ENCODE measurements at regions not wholly inside any gene's neighbourhood (a gene's known extent, or its start where the extent isn't known, plus 50 kb on each side); places are given as distances from the start of the nearest gene placed in this dataset.
A peak's percentile ranks its signal among the peaks of the same experiment; 100 is the strongest.

DNA sequence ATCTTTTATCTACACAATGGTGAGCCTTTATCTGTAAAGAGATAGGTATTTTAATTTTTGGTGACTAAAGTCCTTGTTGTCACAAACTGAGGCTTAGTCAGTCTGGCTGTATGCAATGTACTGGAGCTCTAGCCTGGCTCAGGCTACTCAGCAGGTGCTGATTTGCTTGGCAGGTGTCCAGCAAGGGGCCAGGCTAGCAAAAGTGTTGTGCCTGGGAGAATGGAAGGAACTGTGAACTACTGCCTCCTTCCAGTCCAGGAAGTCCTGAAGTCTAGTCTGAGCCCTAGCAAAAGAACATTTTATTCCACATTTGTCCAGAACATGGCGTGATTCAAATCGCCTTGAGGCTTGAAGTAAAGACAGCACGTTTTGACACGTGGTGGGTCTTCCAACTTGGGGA lies 260.5 kb downstream of the CCDC85A start:
- peak in 1 of 2 experiments; percentile 33 for DNase-seq

- no peak for DNase-seq
These were observed 264.7 kb downstream of the CCDC85A start for GRCh38 chr2:56448403-56449001.

DNA sequence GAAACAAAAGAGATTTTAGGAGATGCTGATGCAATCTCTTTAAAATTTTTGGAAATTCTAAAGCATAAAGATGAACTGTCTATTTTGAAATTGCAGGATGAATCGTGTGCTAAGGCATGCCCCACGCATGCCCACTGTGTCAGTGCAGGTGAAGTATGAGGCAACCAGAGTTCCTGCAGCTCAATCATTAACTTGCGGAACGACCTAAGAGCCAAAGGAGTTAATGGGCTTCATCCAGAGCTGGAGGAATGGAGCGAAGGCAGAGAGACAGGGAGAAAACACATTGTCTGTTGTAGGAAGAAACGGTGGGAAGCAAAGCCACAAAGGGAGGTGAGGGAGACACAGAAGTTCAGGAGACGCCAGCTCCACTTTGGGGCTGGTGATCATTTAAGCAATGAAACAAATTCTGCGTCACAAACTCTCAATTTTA lies 265.2 kb downstream of the CCDC85A start:
- DNase-seq, result no peak

DNA sequence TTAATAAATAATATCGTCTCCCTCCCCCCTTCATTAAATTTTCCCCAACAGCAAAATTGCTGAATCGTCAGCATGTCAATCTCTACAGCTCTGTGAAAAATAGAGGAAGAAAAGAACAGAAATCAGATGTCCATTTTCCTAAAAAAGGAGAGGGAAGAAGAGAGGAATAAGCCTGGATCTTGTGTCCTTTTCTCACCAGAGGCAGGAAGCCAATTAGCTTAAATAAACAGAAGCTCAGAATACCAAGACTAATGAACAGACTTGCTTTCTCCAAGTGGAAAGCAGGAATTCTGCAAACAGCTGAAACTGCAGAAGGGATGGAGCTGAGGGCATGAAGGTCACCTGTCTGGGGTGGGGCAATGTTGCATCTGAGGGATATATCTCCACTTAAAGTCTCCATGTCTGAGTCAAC lies 265.7 kb downstream of the CCDC85A start:
- no peak for DNase-seq

GRCh38 chr2:56450047-56450446 lies 266.3 kb downstream of the CCDC85A start:
- DNase-seq, result no peak

- DNase-seq, result no peak
These were observed 267.0 kb downstream of the CCDC85A start for GRCh38 chr2:56450772-56451171.

DNA sequence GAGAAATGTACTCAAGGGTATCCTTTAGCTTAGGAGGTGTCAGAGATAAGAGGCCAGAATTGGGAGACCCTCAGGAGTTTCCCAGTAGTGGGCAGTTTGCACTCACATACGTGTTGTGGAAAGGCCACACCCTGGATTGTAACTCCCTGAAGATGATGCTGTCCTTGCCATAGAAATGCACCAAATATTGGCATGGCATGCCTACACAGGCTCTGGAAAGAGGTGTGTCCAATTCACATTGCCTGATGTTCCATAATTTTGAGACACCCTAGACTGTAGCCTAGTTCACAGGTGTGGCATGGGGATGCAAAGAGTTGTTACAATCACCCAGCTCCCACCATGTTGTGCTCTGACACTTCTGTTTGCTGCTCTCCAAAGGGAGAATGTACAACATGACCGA lies 271.9 kb downstream of the CCDC85A start:
- no peak for DNase-seq

- no peak for DNase-seq
These were observed 273.0 kb downstream of the CCDC85A start for GRCh38 chr2:56456791-56457190.

DNA sequence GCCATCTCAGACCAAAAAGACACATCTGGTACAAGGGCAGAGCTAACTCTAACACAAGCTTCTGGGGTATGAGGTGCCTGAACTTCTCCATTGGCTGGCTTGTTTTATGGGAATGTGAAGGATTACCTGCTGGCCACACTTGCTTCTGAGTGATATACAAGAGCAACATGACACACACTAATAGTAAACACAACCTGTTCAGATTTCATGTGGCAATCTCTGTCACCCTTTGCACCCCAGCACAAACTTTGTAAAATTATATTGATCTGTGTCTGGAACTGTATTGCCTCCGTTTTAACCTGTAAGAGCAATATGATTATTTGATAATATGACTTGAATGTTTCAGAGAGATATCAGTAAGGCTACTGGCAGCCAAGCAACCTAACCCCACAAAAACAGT lies 276.7 kb downstream of the CCDC85A start:
- DNase-seq, result no peak

GRCh38 chr2:56464066-56464465 lies 280.3 kb downstream of the CCDC85A start:
- no peak for DNase-seq

- DNase-seq, result no peak
These were observed 280.8 kb downstream of the CCDC85A start for GRCh38 chr2:56464613-56465012.

- no peak for DNase-seq
These were observed 281.7 kb downstream of the CCDC85A start for GRCh38 chr2:56465491-56465890.

DNA sequence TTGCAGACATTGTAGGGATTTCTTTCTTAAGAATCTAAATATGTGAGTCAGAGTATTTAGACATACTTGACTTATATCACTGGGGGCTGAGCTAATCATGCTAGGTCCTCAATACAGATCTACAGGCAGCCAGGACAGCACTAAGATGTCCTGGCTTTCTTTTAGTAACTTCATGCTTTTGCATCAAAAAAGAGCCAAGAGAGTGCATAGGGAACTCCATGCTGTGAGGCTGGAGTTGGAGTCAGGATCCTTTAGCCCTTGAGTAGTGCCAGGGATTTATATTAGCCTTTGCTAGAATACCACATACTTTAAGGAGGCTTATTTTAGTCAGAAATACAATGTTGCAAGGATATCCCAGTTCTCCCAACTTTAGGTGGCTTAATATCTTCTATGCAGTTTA lies 289.7 kb downstream of the CCDC85A start:
- DNase-seq, result no peak

DNA sequence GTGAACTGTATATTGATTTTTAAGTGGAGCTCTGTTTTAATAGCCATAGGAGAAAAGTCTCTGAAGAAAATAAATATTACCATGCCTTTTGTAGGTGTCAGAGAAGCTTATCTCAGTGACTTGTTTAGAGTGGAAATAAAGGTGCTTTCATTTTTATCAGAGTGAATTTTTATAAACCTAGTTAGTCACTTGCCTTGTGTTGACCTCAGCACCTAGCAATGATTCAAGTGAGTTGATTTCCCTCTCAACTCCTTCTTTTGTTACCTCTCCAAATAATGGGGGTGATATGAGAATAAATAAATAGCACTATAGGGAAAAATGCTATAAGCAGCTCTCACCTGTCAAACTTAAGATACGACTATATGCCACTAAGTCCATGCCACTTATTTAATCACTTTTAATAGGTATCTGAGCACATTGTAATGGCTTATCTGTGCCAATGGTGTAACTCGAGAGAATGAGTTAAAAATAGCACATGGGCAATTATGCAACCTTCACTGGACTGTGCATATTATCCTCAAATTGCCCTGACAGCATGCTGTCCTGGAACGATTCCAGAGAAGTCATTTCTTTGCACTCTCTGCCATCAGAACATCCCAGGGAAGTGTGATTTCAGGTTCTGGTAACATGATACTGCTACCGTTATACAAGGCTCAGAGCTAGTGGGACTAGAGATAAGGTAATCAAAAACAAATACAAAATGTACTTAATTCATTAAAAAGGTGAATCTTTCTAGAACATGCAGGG lies 290.8 kb downstream of the CCDC85A start:
- peak; percentile 68 to 70 for DNase-seq

GRCh38 chr2:56475191-56475590 lies 291.4 kb downstream of the CCDC85A start:
- no peak for DNase-seq

DNA sequence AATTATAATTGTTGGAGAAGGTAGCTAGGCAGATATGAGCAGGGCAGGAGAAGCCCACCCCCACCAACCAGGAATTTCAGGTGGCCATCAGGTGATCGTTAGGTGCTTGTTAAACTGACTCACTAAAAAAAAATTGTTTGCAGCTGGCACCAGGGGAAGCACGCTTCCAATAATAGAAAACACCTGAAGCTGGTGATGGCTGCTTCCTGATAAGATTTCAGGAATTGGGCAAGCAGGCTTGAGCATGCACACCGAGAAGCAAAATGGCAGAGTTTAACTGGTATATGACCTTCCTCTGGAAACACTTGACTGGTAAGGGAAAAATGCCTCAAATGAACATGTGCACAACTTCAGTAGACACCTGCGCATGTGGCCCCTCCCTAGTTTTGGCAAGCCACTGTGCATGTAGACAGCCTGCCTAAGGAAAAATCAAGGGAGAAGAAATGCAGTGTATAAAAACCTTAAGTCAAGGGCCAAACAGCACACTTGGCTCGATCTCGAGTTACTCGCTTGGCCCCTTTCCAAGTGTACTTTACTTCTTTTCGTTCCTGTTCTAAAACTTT lies 292.8 kb downstream of the CCDC85A start:
- DNase-seq, result peak; percentile 5 to 14

DNA sequence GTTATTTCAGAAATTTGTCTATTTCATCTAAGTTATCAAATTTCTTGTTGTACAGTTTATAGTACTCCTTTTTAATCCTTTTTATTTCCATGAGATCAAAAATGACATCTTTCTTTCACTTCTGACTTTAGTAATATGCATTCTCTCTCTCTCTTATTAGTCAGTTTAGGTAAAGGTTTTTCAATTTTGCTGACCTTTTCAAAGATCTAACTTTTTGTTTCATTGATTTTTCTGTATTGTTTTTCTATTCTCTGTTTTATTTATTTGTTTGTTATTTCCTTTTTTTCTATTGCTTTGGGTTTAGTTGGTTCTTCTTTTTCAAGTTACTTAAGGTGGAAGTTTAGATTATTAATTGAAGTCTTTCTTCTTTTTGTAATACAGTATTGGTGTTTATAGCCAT lies 294.2 kb downstream of the CCDC85A start:
- DNase-seq, result no peak

GRCh38 chr2:56483081-56483480 lies 299.3 kb downstream of the CCDC85A start:
- DNase-seq, result no peak

GRCh38 chr2:56484906-56485305 lies 301.1 kb downstream of the CCDC85A start:
- no peak for DNase-seq

DNA sequence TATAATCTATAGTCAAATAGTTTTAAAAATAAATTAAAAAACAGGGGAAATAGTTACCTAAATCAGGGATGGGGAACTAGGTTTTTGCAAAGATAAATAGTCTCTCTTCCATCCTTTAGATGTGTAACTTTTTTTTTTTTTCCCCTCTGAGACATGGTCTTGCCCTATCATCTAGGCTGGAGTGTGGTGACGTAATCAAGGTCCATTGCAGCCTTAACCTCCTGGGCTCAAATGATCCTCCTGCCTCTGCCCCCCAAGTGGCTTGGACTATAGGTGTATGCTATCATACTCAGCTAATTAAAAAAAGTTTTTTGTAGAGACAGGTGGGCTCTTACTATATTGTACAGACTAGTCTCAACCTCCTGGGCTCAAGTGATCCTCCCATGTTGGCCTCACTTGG lies 316.5 kb downstream of the CCDC85A start:
- no peak for DNase-seq

- no peak for DNase-seq
These were observed 318.8 kb downstream of the CCDC85A start for GRCh38 chr2:56502616-56503015.

DNA sequence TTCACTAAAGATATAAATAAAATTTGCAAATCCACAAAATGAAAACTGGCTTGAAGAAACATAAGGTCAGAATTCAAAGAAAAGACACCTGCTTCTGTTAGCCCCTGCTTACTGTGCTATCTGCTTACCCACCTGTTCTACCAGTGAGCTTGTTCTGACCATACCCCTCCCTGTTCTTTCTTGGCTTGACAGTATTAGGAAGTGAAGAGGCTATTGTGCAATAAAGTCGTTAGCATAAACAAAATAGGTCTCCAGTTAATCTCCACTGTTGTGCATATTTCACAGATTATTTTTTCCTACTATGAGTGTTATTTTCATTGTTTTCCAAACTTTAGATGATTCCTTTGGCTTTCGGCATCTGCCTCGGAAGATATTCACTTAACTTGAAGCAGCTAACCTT lies 322.1 kb downstream of the CCDC85A start:
- DNase-seq, result no peak

DNA sequence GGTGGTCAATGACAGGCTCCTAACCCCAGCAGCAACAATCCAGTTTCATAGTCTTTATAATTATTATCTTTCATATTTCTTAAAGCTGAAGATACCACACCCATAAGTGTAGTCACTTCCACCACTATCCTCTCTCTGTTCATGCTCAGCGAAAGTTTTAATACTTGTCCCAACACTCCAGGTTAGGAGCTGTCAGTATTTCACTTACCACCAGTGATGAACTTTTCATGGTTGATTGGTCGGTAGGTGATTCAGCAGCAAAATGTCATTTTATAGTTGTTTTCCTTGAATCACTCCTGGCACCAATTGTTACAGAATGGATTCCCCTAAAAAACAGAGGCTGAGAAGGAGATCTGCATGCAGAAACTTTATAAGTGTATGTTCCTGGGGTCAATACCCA lies 324.9 kb downstream of the CCDC85A start:
- no peak for DNase-seq

- no peak for DNase-seq
These were observed 326.8 kb downstream of the CCDC85A start for GRCh38 chr2:56510610-56511009.
